NCI-H128 (cell line): ENCODE measurements at regions not wholly inside any gene's neighbourhood (a gene's known extent, or its start where the extent isn't known, plus 50 kb on each side); places are given as distances from the start of the nearest gene placed in this dataset.

ENCODE experiments used
- DNase-seq: peaks from one replicate; lab custom pipeline; 2025; ENCODE audit not compliant: unreplicated experiment; lab: John Stamatoyannopoulos, UW

DNA sequence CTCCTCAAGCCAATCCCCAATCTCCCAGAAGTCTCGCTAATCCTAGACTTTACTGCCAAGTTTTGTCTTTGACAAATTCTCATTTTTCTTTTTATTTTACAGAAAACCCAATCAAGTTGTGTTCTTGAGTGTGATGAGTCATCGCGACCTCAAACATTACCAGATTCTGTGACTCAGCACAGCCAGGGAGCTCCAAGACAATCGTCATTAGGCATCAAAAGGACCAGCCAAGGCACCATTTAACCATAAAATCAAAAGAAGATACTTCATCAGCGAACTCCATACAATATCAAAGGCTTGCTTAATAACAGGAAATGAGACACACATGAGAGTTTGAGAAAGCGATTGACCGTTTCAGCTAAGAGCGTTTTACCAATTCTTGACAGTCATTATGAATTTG, 146.2 kb upstream of the AGAP1 start:
- no peak for DNase-seq

DNA sequence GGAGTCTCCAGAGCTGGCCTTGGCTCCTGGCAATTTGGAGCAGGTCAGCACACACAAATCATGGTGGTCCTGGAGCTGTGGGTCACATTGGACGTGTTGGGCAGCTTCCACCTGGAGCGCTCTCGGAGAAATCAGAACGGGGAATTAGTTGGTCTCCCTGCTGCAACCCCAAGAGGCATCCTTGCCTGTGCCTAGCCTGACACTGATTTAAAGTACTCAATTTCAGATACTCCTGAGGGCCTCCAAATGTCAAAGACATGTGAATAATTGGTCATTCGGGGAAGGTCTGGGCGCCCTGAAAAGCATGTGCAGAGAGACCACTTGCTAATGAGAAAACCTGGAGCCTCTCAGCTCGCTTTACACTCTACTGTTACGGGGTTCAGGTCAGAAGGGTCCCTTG, 145.5 kb upstream of the AGAP1 start:
- DNase-seq, result no peak

DNA sequence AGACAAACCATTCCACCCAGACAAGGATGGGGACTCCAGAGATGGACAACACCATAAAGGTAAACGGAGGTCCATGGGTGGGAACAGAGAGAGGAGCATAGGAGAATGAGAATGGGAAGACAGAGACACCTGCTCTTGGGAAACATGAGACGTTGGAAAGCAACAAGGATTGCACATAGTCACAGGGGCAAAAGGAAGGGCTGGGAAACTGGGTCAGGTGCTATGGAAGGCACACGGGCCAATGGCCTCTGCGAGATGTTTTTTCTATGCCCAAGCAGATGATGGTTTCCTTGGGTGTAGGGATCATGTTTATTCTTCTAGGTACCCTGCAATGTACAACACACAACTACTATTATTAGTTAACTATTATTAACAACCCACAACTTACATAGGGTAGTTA, 143.6 kb upstream of the AGAP1 start:
- DNase-seq, result no peak

GRCh38 chr2:235352541-235352940, 141.3 kb upstream of the AGAP1 start:
- no peak for DNase-seq

- no peak for DNase-seq
Measured at GRCh38 chr2:235357881-235358280, 136.0 kb upstream of the AGAP1 start.

- DNase-seq, result no peak
Measured at GRCh38 chr2:235358981-235359471, 134.8 kb upstream of the AGAP1 start.

DNA sequence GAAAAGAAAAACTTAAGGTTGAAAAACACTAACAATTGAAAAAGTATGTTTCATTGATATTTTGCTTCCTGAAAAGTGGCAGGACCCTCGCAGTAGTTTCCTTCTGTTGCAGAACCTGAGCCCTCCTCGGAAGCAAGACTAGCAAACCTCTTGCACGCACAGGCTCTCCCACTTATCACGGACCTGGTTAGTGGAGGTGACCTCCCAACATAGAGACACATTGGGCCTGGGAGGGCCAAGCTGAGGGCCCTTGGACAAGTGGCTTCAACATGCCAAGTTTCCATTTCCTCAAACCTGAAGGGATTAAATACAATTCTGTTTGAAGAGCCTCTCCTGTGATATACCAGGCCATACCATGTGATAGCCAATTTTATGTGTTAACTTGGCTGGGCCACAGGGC, 133.4 kb upstream of the AGAP1 start:
- DNase-seq, result no peak

DNA sequence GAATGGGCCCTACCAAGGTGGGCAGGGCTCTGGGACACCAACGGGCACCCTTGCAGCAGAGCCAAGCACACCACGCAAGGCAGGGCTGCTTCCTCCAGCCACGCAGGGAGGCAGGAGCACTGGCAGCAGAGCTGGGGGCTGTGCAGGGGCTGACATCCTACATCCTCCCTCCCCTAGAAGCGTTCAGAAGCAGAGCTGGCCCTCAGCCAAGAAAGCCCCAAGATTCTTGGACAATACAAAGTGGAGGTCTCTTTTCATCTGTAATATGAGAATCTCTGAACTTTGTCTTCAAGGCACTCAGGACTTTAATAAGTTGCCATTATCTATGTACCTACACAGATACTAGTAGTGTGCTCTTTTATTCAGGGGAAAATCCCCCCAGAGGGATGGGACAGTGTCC, 128.1 kb upstream of the AGAP1 start:
- DNase-seq, result no peak

DNA sequence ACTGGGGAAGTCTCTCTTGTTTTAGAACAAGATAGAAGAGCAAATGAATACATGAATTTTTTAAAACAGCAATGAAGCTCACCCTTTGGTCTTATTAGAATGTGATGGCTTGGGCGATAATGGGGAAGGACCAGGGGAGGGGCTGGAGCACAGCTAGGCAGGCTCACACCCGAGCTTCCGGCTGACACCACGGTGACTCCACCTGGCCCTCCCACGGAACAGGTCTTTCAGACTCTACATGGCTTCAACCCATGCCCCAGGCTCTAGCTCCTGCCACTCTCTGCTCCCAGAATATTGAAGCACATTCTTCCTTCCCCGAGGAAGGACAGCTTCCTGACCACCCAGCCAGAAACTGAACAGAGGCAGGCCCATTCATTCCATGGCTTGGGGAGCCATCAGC, 127.5 kb upstream of the AGAP1 start:
- DNase-seq, result no peak

DNA sequence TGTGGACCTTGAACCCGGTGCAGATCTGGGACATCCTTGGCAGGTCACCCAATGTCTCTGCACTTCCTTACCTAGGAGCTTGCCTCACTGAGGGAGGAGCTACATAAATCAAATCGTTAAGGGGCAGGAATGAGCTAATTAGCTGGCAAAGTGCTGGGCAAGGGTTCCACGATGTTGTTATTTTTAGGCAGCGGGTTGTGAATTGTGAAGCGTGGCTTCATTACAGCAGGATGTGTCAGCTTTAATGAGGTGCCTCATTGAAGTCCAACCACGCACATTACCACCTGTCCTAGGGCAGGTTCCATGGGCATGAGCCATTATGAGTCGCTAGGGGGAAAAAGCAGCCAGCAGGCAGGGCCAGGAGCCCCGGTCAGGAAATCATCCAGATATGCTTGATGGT, 127.0 kb upstream of the AGAP1 start:
- DNase-seq, result no peak

- no peak for DNase-seq
Measured at GRCh38 chr2:235371018-235371417, 122.8 kb upstream of the AGAP1 start.

DNA sequence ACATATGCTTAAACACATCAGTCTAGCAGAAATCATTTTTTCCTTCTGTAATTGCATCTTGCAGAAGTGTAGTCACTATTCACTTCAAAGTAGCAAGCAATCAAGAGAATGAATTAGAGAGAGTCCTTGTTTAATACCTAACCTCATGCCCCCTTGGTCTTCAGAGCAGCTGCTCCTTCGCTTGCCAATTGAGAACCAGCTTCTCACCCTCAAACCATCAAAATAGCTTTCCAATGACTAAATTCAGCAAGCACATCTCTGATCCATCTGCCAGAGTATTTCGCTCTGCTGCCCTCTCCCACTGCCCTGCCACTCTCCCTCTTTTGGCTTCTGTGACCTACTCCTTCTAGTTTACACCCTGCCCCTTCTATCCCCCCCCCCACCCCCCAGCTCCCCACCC, 120.7 kb upstream of the AGAP1 start:
- no peak for DNase-seq

DNA sequence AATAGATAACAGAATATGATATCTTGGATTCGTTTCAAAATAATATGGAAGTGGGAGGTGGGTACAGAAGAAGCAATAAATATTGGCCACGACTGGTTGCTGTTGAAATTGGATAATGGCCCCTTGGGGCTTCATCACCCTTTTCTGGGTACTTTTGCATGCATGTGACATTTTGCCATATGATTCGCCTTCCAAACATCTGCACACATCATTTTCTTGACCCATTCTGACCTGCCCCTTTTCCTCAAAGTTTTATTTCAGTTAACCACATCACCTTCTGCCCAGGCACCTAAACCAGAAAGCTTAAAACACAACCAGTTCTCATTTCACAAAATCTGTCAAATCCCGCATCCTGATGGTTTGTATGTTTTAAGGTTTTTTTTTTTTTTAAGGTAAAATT, 116.7 kb upstream of the AGAP1 start:
- DNase-seq, result no peak

DNA sequence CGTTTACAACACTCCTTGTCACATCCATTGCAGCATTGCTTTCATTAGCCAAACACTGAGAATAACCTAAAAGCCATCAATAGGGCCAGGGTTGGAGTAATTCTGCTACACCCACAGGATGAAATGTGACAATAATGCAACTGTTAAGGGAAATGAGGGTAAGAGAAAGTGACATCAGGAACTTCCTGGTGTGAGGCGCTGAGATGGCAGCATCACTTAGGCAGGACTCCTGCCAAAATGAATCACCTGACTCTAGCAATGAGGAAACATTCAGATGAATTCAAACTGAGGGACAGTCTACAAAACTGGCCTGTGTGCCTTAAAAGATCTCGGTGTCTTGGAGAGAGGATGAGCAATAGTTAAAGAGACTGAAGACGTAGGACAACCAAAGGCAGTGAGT, 115.6 kb upstream of the AGAP1 start:
- no peak for DNase-seq

GRCh38 chr2:235378944-235379343, 114.9 kb upstream of the AGAP1 start:
- no peak for DNase-seq

GRCh38 chr2:235381261-235381912, 112.5 kb upstream of the AGAP1 start:
- DNase-seq, result no peak

- no peak for DNase-seq
Measured at GRCh38 chr2:235382179-235382578, 111.7 kb upstream of the AGAP1 start.

- DNase-seq, result no peak
Measured at GRCh38 chr2:235382601-235383000, 111.2 kb upstream of the AGAP1 start.

DNA sequence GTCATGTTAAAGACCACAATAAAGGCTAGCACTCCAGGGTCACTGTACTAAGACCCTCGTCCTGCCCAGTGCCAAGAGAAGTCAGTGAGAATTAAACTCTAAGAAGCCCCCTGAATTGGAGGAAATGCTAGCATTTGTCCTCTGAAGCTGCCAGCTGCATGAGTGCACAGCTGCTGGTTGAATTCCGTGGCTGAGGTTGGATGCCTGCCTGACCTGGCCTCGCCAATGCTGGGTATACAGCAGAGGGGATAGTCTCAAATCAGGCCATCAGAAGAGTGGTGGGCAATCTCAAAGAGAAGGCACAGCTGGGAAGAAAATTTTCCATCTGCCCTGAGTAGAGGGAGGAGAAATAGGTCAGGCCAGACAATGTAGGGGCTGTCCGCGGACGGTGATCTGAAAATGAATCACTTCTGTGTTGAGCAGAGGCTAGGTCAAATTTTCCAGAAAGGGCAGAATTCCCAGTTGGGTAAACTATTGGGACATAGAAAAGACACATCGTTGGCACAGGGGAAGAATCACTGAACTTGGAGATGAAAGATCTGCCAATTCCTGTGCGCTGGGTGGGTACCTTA, 110.5 kb upstream of the AGAP1 start:
- DNase-seq, result no peak

- DNase-seq, result no peak
Measured at GRCh38 chr2:235384624-235385023, 109.2 kb upstream of the AGAP1 start.

- no peak for DNase-seq
Measured at GRCh38 chr2:235389626-235390025, 104.2 kb upstream of the AGAP1 start.

GRCh38 chr2:235390108-235390815, 103.6 kb upstream of the AGAP1 start:
- no peak for DNase-seq

- no peak for DNase-seq
Measured at GRCh38 chr2:235390816-235391194, 103.0 kb upstream of the AGAP1 start.
